Endothelial cell of umbilical vein (primary cell): ENCODE measurements at regions not wholly inside any gene's neighbourhood (a gene's known extent, or its start where the extent isn't known, plus 50 kb on each side); places are given as distances from the start of the nearest gene placed in this dataset.

Experiments
- BruUV-seq: library from RNA; stranded (reverse); fragments of 400-500 nt; replicated peaks from 2 replicates; lab custom pipeline; 2021; lab: Mats Ljungman, UMichigan
- CTCF ChIA-PET: fragments of 300-600, 350-600 bp; sonication (Branson Sonifier 250); formaldehyde crosslinking; loops from one replicate; lab custom pipeline; 2021; ENCODE audit warnings: antibody characterized with exemption, inconsistent platforms; lab: Charles Lee
- POLR2A ChIA-PET: fragments of 300-600, 350-600 bp; sonication (Branson Sonifier 250); formaldehyde crosslinking; loops from one replicate; lab custom pipeline; 2021; ENCODE audit warnings: antibody characterized with exemption, inconsistent platforms; lab: Charles Lee
- DNase-seq: peaks from one replicate; pipeline ENCODE4 v3.0.0-alpha.2; 2011; ENCODE audit warnings: low read depth, low spot score
- FAIRE-seq: peaks from 2 replicates; lab custom pipeline; 2011; peaks lifted over from hg19 to GRCh38; lab: Jason Lieb, UNC
- H2AFZ ChIP-seq: 2 replicates; pipeline ENCODE4 v1.6.0; 2012; ENCODE audit warnings: low read depth, low read length, control low read depth, inconsistent platforms
- H3K27ac ChIP-seq: 2 replicates; pipeline ENCODE4 v1.5.1; 2011; ENCODE audit warnings: low read depth, mild to moderate bottlenecking, control low read depth, low read length, moderate library complexity; ENCODE audit not compliant: insufficient read depth
- H3K27me3 ChIP-seq, 2 experiments: 2 replicates each; pipeline versions ENCODE4 v1.6.0 to v1.6.1; 2011; ENCODE audit warnings: low read length in 2 of 2, mixed read lengths in 1 of 2; ENCODE audit not compliant: control insufficient read depth in 2 of 2, insufficient read depth in 2 of 2
- H3K36me3 ChIP-seq, 2 experiments: 2 replicates in 1 of 2; 3 replicates in 1 of 2; pipeline ENCODE4 v1.5.1; 2011; ENCODE audit warnings: low read length in 2 of 2, mild to moderate bottlenecking in 1 of 2, moderate library complexity in 1 of 2; ENCODE audit not compliant: control insufficient read depth in 2 of 2, insufficient read depth in 2 of 2; ENCODE audit errors: extremely low read depth in 1 of 2
- H3K4me1 ChIP-seq: 3 replicates; pipeline ENCODE4 v1.5.1; 2011; ENCODE audit warnings: mild to moderate bottlenecking, low read length; ENCODE audit not compliant: control insufficient read depth, insufficient read depth; ENCODE audit errors: extremely low read depth
- H3K4me2 ChIP-seq: 2 replicates; pipeline ENCODE4 v1.6.1; 2011; ENCODE audit warnings: low read length, control low read depth, mixed read lengths; ENCODE audit not compliant: insufficient read depth
- H3K4me3 ChIP-seq, 3 experiments: fragments of 200-600 bp in 1 of 3; sonication (generic), shearing (Covaris generic) in 1 of 3; replicated peaks in 1 of 3; 2 replicates each; pipeline ENCODE4 v1.5.1; 2011 to 2016; ENCODE audit warnings: control low read depth in 3 of 3, low read length in 3 of 3, mild to moderate bottlenecking in 2 of 3, inconsistent platforms in 1 of 3, low read depth in 1 of 3, moderate library complexity in 1 of 3; ENCODE audit not compliant: insufficient read depth in 1 of 3
- H3K79me2 ChIP-seq: 2 replicates; pipeline ENCODE4 v1.6.0; 2012; ENCODE audit warnings: low read length, inconsistent platforms; ENCODE audit not compliant: control insufficient read depth, insufficient read depth
- H3K9ac ChIP-seq: replicated peaks from 2 replicates; pipeline ENCODE3; 2011; ENCODE audit warnings: low read length, control low read depth; ENCODE audit not compliant: insufficient read depth; ENCODE audit errors: extremely low read depth
- H3K9me1 ChIP-seq: replicated peaks from 3 replicates; pipeline ENCODE4 v1.6.0; 2011; ENCODE audit warnings: mild to moderate bottlenecking, low read length; ENCODE audit not compliant: control insufficient read depth, insufficient read depth; ENCODE audit errors: extremely low read depth
- H3K9me3 ChIP-seq: replicated peaks from 2 replicates; pipeline ENCODE4 v1.5.1; 2012; ENCODE audit warnings: low read length, inconsistent platforms; ENCODE audit not compliant: control insufficient read depth, insufficient read depth
- H4K20me1 ChIP-seq: replicated peaks from 2 replicates; pipeline ENCODE3; 2011; ENCODE audit warnings: mild to moderate bottlenecking, low read length; ENCODE audit not compliant: control insufficient read depth, insufficient read depth; ENCODE audit errors: extremely low read depth
- EZH2 ChIP-seq: IDR thresholded peaks from 2 replicates; pipeline ENCODE4 v1.6.1; 2012; ENCODE audit warnings: borderline replicate concordance, low read depth, mild to moderate bottlenecking, moderate library complexity, low read length, inconsistent platforms; ENCODE audit not compliant: severe bottlenecking
- FOS ChIP-seq: IDR thresholded peaks from 2 replicates; pipeline ENCODE4 v1.6.1; 2011; ENCODE audit warnings: mild to moderate bottlenecking, low read length, moderate library complexity, borderline replicate concordance; ENCODE audit not compliant: insufficient read depth
- GATA2 ChIP-seq: IDR thresholded peaks from 2 replicates; pipeline ENCODE4 v1.7.0; 2011; ENCODE audit warnings: low read depth, mild to moderate bottlenecking, moderate library complexity, mixed read lengths, low read length; ENCODE audit not compliant: insufficient read length, insufficient read depth
- JUN ChIP-seq: IDR thresholded peaks from 2 replicates; pipeline ENCODE4 v1.6.1; 2011; ENCODE audit warnings: borderline replicate concordance, low read depth; ENCODE audit not compliant: insufficient read length, insufficient read depth
- MYC ChIP-seq: IDR thresholded peaks from one replicate; pipeline ENCODE4 v1.6.1; 2011; ENCODE audit warnings: mild to moderate bottlenecking, low read depth, low read length
- POLR2A ChIP-seq: IDR thresholded peaks from 2 replicates; pipeline ENCODE4 v1.6.1; 2012; ENCODE audit warnings: low read depth, mild to moderate bottlenecking, control low read depth, low read length
- POLR2AphosphoS5 ChIP-seq: IDR thresholded peaks from 2 replicates; pipeline ENCODE4 v1.6.1; 2012; ENCODE audit warnings: low read depth, mild to moderate bottlenecking, control low read depth, low read length, moderate library complexity; ENCODE audit not compliant: insufficient read depth
- dilution Hi-C: fragments of 300-500 bp; cut with MboI; formaldehyde crosslinking; loops from one replicate; pipeline ENCODE4 v1.15.0; 2019; ENCODE audit warnings: low sequenced_read_pairs; ENCODE audit not compliant: extremely low pct_ligation_motif_present
- intact Hi-C: fragments of 100-400 bp; cut with micrococcal nuclease; formaldehyde crosslinking; loops from one replicate; pipeline ENCODE4 v1.10.0; 2022
- TF ChIP-seq, protein P1 (sequence below), 2 donors: IDR thresholded peaks; 1 replicate in 1 of 2; 2 replicates in 1 of 2; pipeline ENCODE4 v1.5.1; 2011; ENCODE audit warnings: low read length in 2 of 2, mild to moderate bottlenecking in 2 of 2, moderate library complexity in 2 of 2, control low read depth in 1 of 2, inconsistent platforms in 1 of 2, low read depth in 1 of 2; ENCODE audit not compliant: insufficient read depth in 1 of 2; ENCODE audit errors: extremely low read depth in 1 of 2
- TF ChIP-seq, protein P2 (sequence below): IDR thresholded peaks from 2 replicates; pipeline ENCODE4 v1.6.1; 2011; ENCODE audit not compliant: insufficient read depth, insufficient read length

- no TSS peak for BruUV-seq
- TF ChIP-seq, protein P1, sequence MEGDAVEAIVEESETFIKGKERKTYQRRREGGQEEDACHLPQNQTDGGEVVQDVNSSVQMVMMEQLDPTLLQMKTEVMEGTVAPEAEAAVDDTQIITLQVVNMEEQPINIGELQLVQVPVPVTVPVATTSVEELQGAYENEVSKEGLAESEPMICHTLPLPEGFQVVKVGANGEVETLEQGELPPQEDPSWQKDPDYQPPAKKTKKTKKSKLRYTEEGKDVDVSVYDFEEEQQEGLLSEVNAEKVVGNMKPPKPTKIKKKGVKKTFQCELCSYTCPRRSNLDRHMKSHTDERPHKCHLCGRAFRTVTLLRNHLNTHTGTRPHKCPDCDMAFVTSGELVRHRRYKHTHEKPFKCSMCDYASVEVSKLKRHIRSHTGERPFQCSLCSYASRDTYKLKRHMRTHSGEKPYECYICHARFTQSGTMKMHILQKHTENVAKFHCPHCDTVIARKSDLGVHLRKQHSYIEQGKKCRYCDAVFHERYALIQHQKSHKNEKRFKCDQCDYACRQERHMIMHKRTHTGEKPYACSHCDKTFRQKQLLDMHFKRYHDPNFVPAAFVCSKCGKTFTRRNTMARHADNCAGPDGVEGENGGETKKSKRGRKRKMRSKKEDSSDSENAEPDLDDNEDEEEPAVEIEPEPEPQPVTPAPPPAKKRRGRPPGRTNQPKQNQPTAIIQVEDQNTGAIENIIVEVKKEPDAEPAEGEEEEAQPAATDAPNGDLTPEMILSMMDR (IDR thresholded peaks at IDR 0.05; ENCODE audit: extremely low read depth in 1 of 2, insufficient read depth in 1 of 2, low read depth in 1 of 2, low read length in 2 of 2) = no peak
- TF ChIP-seq FOS (no peak), JUN (no peak), POLR2AphosphoS5 (no peak), EZH2 (no peak), MYC (no peak), GATA2 (no peak), POLR2A (no peak)
- TF ChIP-seq, protein P2, sequence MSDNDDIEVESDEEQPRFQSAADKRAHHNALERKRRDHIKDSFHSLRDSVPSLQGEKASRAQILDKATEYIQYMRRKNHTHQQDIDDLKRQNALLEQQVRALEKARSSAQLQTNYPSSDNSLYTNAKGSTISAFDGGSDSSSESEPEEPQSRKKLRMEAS = no peak
- no peaks in the 10 kb centered on the region for H3K79me2 ChIP-seq
- H3K27ac ChIP-seq = no peak overlapping the region
- H3K27me3 ChIP-seq = no peaks in the 10 kb centered on the region
- no peaks in the 10 kb centered on the region for H4K20me1 ChIP-seq
- CTCF ChIA-PET = no interaction called here
- H3K4me1 ChIP-seq = no peaks in the 10 kb centered on the region
- H3K4me2 ChIP-seq = no peak overlapping the region
- H3K9me1 ChIP-seq = no peaks in the 10 kb centered on the region
- no peaks in the 10 kb centered on the region for H3K9me3 ChIP-seq
- dilution Hi-C loops = no loop called here
- no peak overlapping the region for H3K4me3 ChIP-seq
- POLR2A ChIA-PET = no interaction called here
- no peak for DNase-seq
- no peak overlapping the region for H3K9ac ChIP-seq
- H3K36me3 ChIP-seq = no peaks in the 10 kb centered on the region
- H2AFZ ChIP-seq = no peak overlapping the region
- intact Hi-C loops = no loop called here
- no peak for FAIRE-seq
These were observed 332.0 kb downstream of the TMEM161B start for GRCh38 chr5:87936667-87937066.
